Prostate gland (tissue), 2 donors: ENCODE measurements at regions not wholly inside any gene's neighbourhood (a gene's known extent, or its start where the extent isn't known, plus 50 kb on each side); places are given as distances from the start of the nearest gene placed in this dataset.

Experiments used
- CTCF ChIP-seq, 4 experiments: fragments of 200-600 bp in 2 of 4; fragments of 450-650 bp in 2 of 4; sonication (generic) in 2 of 4; IDR thresholded peaks; 1 replicate in 3 of 4; 2 replicates in 1 of 4; pipeline ENCODE4 v1.5.1; 2016 to 2019; ENCODE audit warnings: antibody characterized with exemption in 4 of 4, mild to moderate bottlenecking in 2 of 4, moderate library complexity in 2 of 4
- POLR2AphosphoS5 ChIP-seq: sonication (generic); formaldehyde crosslinking; IDR thresholded peaks from one replicate; pipeline ENCODE4 v1.6.1; 2017; ENCODE audit warnings: antibody characterized with exemption

- TF ChIP-seq CTCF (IDR thresholded peaks at IDR 0.05) (no peak), POLR2AphosphoS5 (no peak)
Measured at GRCh38 chr18:78764544-78764943, 215.1 kb upstream of the SALL3 start.
